ENCODE measurements at regions not wholly inside any gene's neighbourhood (a gene's known extent, or its start where the extent isn't known, plus 50 kb on each side); places are given as distances from the start of the nearest gene placed in this dataset.

DNA sequence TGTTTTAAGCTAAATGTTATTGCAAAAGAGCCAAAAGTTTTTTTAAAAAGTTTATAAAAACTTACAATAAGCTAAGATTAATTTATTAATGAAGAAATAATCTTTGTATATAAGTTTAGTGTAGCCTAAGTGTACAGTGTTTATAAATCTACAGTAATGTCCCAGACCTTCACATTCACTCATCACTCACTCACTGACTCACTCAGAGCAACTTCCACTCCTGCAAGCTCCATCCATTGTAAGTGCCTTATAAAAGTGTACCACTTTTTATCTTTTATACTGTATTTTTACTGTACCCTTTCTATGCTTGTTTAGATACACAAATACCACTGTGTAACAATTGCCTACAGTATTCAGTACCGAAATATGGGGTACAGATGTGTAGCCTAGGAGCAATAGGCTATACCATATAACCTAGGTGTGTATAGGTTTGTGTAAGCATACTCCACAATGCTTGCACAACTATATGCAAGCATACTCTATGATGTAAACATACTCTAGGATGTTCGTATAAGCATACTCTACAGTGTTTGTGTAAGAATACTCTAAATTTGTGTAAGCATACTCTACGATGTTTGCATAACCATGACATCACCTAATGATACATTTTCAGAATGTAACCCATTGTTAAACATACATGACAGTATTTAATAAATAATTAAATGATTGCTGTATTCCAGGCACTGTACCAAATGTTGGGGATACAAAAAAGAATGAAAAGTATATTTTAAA, 953.0 kb downstream of the KCNA4 start:
- TF ChIP-seq, protein P1, sequence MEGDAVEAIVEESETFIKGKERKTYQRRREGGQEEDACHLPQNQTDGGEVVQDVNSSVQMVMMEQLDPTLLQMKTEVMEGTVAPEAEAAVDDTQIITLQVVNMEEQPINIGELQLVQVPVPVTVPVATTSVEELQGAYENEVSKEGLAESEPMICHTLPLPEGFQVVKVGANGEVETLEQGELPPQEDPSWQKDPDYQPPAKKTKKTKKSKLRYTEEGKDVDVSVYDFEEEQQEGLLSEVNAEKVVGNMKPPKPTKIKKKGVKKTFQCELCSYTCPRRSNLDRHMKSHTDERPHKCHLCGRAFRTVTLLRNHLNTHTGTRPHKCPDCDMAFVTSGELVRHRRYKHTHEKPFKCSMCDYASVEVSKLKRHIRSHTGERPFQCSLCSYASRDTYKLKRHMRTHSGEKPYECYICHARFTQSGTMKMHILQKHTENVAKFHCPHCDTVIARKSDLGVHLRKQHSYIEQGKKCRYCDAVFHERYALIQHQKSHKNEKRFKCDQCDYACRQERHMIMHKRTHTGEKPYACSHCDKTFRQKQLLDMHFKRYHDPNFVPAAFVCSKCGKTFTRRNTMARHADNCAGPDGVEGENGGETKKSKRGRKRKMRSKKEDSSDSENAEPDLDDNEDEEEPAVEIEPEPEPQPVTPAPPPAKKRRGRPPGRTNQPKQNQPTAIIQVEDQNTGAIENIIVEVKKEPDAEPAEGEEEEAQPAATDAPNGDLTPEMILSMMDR (IDR thresholded peaks at IDR 0.05; ENCODE audit: insufficient read depth, low read depth, low read length): no peak
- TF ChIP-seq EZH2 (IDR thresholded peaks at IDR 0.05; ENCODE audit: insufficient read depth, low read length): no peak
